Heart right ventricle (tissue), 16 donors: ENCODE measurements at regions not wholly inside any gene's neighbourhood (a gene's known extent, or its start where the extent isn't known, plus 50 kb on each side); places are given as distances from the start of the nearest gene placed in this dataset.
A peak's percentile ranks its signal among the peaks of the same experiment; 100 is the strongest.

Experiments used
- ATAC-seq, 8 donors: fragments of 200-7000 bp; cut with Tn5 transposase; one replicate each; pipeline ENCODE4 v1.9.1; 2020; ENCODE audit warnings: mild to moderate bottlenecking in 8 of 8, moderate library complexity in 8 of 8, moderate number of reproducible peaks in 1 of 8
- DNase-seq, 2 donors: peaks; one replicate each; pipeline ENCODE4 v3.0.0-alpha.2; 2020
- H3K27ac ChIP-seq, 10 donors: fragments of 200-600 bp; sonication (generic) in 2 of 10; one replicate each; pipeline versions ENCODE4 v1.5.0 to v1.8.0; 2020 to 2022; ENCODE audit warnings: mild to moderate bottlenecking in 3 of 10
- H3K27me3 ChIP-seq, 7 donors: fragments of 200-600 bp; one replicate each; pipeline ENCODE4 v1.8.0; 2021 to 2022; ENCODE audit warnings: mild to moderate bottlenecking in 2 of 7
- H3K36me3 ChIP-seq, 9 donors: fragments of 200-600 bp; sonication (generic) in 1 of 9; one replicate each; pipeline versions ENCODE4 v1.5.0 to v1.8.0; 2020 to 2022; ENCODE audit warnings: mild to moderate bottlenecking in 2 of 9
- H3K4me1 ChIP-seq, 9 donors: fragments of 200-600 bp; sonication (generic) in 1 of 9; one replicate each; pipeline versions ENCODE4 v1.5.0 to v1.8.0; 2020 to 2022; ENCODE audit warnings: mild to moderate bottlenecking in 4 of 9
- H3K4me3 ChIP-seq, 10 donors: fragments of 200-600 bp; sonication (generic) in 2 of 10; one replicate each; pipeline versions ENCODE4 v1.5.0 to v1.8.0; 2020 to 2022; ENCODE audit warnings: mild to moderate bottlenecking in 7 of 10, moderate library complexity in 2 of 10
- H3K9me3 ChIP-seq, 11 donors: fragments of 200-600 bp in 10 of 11; sonication (generic) in 2 of 11; one replicate each; pipeline versions ENCODE4 v1.5.0 to v1.8.0; 2013 to 2022; ENCODE audit warnings: mild to moderate bottlenecking in 2 of 11, control low read depth in 1 of 11, moderate library complexity in 1 of 11
- CTCF ChIP-seq, 9 donors: fragments of 200-600 bp; sonication (generic) in 2 of 9; IDR thresholded peaks; one replicate each; pipeline versions ENCODE4 v1.5.0 to v1.8.0; 2021 to 2022; ENCODE audit warnings: antibody characterized with exemption in 9 of 9, mild to moderate bottlenecking in 5 of 9, moderate library complexity in 1 of 9
- WGBS, 2 donors: extraction: QIAGEN DNeasy Blood & Tissue Kit; methylation state at CpG; one replicate each; pipeline ENCODE4 v1.1.7; 2013; ENCODE audit warnings: inconsistent platforms in 1 of 2; 5-methylcytosine and 5-hydroxymethylcytosine counted together
- intact Hi-C, 10 donors: fragments of 100-400 bp; cut with DNase I; formaldehyde crosslinking; loops; one replicate each; pipeline versions ENCODE4 v1.11.1 to v1.14.2; 2022
- donor health status: Arrhythmogenic right ventricular cardiomyopathy.
- donor health status: ischemic (EF 13 %, LVEDD 7.1; RV severe dilation, severe dysfunction).
- donor health status: healthy with polysubstance abuse.
- donor health status: DM: no; HTN: yes; CAD: no.
- donor health status: DM: no; HTN: no; CAD: no.
- donor health status: ischemic (EF 25% LVEDD 6.9; RV normal size, moderate dysfunction).
- donor health status: ischemic (EF 25% LVEDD 5.7; RV mildly dilated, moderate dysfunction).
- donor health status: healthy.
- donor health status: DM: yes; HTN: yes; CAD: no.
- donor health status: Ischemic cardiomyopathy.
- donor health status: ischemic (EF 35%, LVEDD 5.7; RV mildly dilated, moderate dysfunction).
- donor health status: nonischemic (EF 11% LVEDD 7.7; RV severe dilation, severe dysfunction).
- donor health status: DM: yes; HTN: yes; CAD: no.
- donor health status: PGD.
- donor health status: ischemic (EF 29% LVEDD 5.4; RV normal size, mild dysfunction).
- donor health status: nonischemic (EF 23%, LVEDD 6.1; RV moderate dilation, normal function).

DNA sequence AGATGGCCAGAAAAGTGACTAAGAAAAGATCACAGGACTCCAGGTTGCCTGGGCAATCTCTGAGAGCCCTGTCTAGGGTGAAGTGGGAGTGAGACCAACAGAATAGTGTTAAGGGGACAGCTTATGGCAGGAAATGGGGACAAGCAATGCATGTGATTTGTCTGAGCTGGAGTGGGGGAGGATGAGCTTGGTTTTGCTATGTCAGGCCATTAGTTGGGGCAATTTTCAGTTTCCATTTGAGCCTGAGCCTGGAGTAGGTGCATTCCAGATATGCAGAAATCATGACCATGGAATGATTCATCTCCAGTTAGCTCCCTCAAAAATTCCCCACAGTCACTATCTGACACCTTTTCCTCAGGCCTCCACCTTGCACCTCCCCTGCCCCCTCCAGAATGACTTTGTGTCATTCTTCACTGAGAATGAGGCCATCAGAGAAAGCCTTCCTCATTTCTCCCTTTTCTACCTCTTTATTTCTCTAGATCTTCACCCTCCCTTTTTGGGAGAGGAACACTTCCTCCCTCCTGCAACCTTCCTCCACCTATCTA is 150.9 kb upstream of the PLEKHG7 start:
- ATAC-seq: no peak
- Histone ChIP-seq H3K27me3 (no peaks in the 10 kb centered on the region), H3K27ac (peak overlapping the region in 6 of 10 donors; percentile 3 to 93 (median 78)), H3K9me3 (no peaks in the 10 kb centered on the region), H3K4me1 (peaks cover 8 to 60% (median 32%) of the 10 kb centered on the region in 9 donors), H3K4me3 (no peak overlapping the region), H3K36me3 (no peaks in the 10 kb centered on the region)
- DNase-seq: no peak
- intact Hi-C loops: loop anchor here in 2 of 10 donors (5.0 to 10.0 kb wide), 2 partner anchors 137 to 140 kb away; no protein-coding TSS in a partner anchor
- TF ChIP-seq CTCF (IDR thresholded peaks at IDR 0.05): no peak

GRCh38 chr12:92551210-92551609 is 151.6 kb upstream of the PLEKHG7 start:
- Histone ChIP-seq H3K27ac (peak overlapping the region in 3 of 10 donors; percentile 51 to 79 (median 78)), H3K4me3 (no peak overlapping the region), H3K27me3 (no peaks in the 10 kb centered on the region), H3K9me3 (no peaks in the 10 kb centered on the region), H3K36me3 (no peaks in the 10 kb centered on the region), H3K4me1 (peaks cover 8 to 54% (median 32%) of the 10 kb centered on the region in 9 donors)
- TF ChIP-seq CTCF (IDR thresholded peaks at IDR 0.05): no peak
- no peak for ATAC-seq
- WGBS, 2 donors: 97 to 99% methylated on average over 3 of the region's 3 CpGs
- no peak for DNase-seq
- intact Hi-C loops: loop anchor here in 2 of 10 donors (5.0 to 10.0 kb wide), 2 partner anchors 136 to 139 kb away; no protein-coding TSS in a partner anchor

DNA sequence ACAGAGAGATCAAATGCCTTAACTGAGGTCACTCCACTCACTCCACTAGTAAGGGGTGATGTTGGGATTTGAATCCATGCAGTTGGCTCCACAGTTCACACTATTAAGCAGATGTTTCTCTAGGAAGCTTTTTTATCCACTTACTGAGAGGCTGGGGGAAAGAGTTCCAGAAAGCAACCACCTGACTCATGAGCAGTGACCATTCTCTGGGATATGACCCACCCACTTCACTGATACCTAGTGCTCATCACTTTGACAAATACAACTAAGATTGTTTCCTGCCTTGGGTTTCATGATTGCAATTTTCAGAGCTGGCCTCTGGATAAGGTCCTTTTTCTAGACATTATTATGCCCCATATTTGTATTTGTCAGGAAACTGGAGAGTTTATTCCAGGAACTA is 152.1 kb upstream of the PLEKHG7 start:
- H3K27me3 ChIP-seq: no peaks in the 10 kb centered on the region
- H3K36me3 ChIP-seq: no peaks in the 10 kb centered on the region
- intact Hi-C loops: loop anchor here in 2 of 10 donors (5.0 to 10.0 kb wide), 2 partner anchors 136 to 138 kb away; no protein-coding TSS in a partner anchor
- TF ChIP-seq CTCF (IDR thresholded peaks at IDR 0.05): no peak
- no peak for DNase-seq
- no peaks in the 10 kb centered on the region for H3K9me3 ChIP-seq
- H3K4me1 ChIP-seq: peaks cover 8 to 49% (median 32%) of the 10 kb centered on the region in 9 donors
- peak overlapping the region in 1 of 10 donors; percentile 78 for H3K27ac ChIP-seq
- no peak for ATAC-seq
- H3K4me3 ChIP-seq: no peak overlapping the region

- H3K36me3 ChIP-seq: no peaks in the 10 kb centered on the region
- no peak for TF ChIP-seq CTCF (IDR thresholded peaks at IDR 0.05)
- no peak overlapping the region for H3K4me3 ChIP-seq
- H3K27ac ChIP-seq: no peak overlapping the region
- H3K9me3 ChIP-seq: no peaks in the 10 kb centered on the region
- H3K27me3 ChIP-seq: no peaks in the 10 kb centered on the region
- peaks cover 8 to 45% (median 32%) of the 10 kb centered on the region in 9 donors for H3K4me1 ChIP-seq
- no peak for ATAC-seq
- no peak for DNase-seq
- intact Hi-C loops: loop anchor here in 2 of 10 donors (5.0 to 10.0 kb wide), 2 partner anchors 135 to 138 kb away; no protein-coding TSS in a partner anchor
These were observed 152.5 kb upstream of the PLEKHG7 start for GRCh38 chr12:92550254-92550653.
